ENCODE measurements at regions not wholly inside any gene's neighbourhood (a gene's known extent, or its start where the extent isn't known, plus 50 kb on each side); places are given as distances from the start of the nearest gene placed in this dataset.
A peak's percentile ranks its signal among the peaks of the same experiment; 100 is the strongest.

- TF ChIP-seq CTCF (IDR thresholded peaks at IDR 0.05) (no peak), POLR2A (IDR thresholded peaks at IDR 0.05) (no peak), EP300 (IDR thresholded peaks at IDR 0.05) (no peak), POLR2AphosphoS5 (IDR thresholded peaks at IDR 0.05) (no peak)
- WGBS, 5 donors: 82 to 91% (median 88%) methylated on average over 9 to 13 of the region's 13 CpGs
- Histone ChIP-seq H3K4me1 (no peaks in the 10 kb centered on the region), H3K9me3 (peaks cover 0 to 15% (median 7%) of the 10 kb centered on the region in 4 donors), H3K27ac (peak overlapping the region in 1 of 5 donors; percentile 0), H3K4me3 (no peak overlapping the region), H3K36me3 (no peaks in the 10 kb centered on the region), H3K27me3 (no peaks in the 10 kb centered on the region)
- intact Hi-C loops (cut with DNase I; ENCODE audit: low total_unique reads): no loop called here
- no peak for DNase-seq
Measured at GRCh38 chr6:169034516-169035167, 219.0 kb downstream of the THBS2 start.

GRCh38 chr6:169029861-169030260, 223.8 kb downstream of the THBS2 start:
- Histone ChIP-seq H3K27ac (no peak overlapping the region), H3K9me3 (no peaks in the 10 kb centered on the region), H3K4me3 (no peak overlapping the region), H3K27me3 (no peaks in the 10 kb centered on the region), H3K36me3 (no peaks in the 10 kb centered on the region), H3K4me1 (no peaks in the 10 kb centered on the region)
- TF ChIP-seq POLR2A (IDR thresholded peaks at IDR 0.05) (no peak), POLR2AphosphoS5 (IDR thresholded peaks at IDR 0.05) (no peak), EP300 (IDR thresholded peaks at IDR 0.05) (no peak), CTCF (IDR thresholded peaks at IDR 0.05) (no peak)
- intact Hi-C loops (cut with DNase I; ENCODE audit: low total_unique reads): no loop called here
- 49 to 60% (median 58%) methylated on average over 4 of the region's 4 CpGs for WGBS, 5 donors
- DNase-seq: no peak

- Histone ChIP-seq H3K4me1 (no peaks in the 10 kb centered on the region), H3K27me3 (no peaks in the 10 kb centered on the region), H3K9me3 (peaks cover 0 to 6% (median 0%) of the 10 kb centered on the region in 4 donors), H3K27ac (no peak overlapping the region), H3K36me3 (no peaks in the 10 kb centered on the region), H3K4me3 (no peak overlapping the region)
- DNase-seq: no peak
- TF ChIP-seq EP300 (IDR thresholded peaks at IDR 0.05): no peak
- no peak for TF ChIP-seq POLR2AphosphoS5 (IDR thresholded peaks at IDR 0.05)
- TF ChIP-seq CTCF (IDR thresholded peaks at IDR 0.05): no peak
- no peak for TF ChIP-seq POLR2A (IDR thresholded peaks at IDR 0.05)
- 84 to 93% (median 89%) methylated on average over 3 of the region's 3 CpGs for WGBS, 5 donors
- intact Hi-C loops (cut with DNase I; ENCODE audit: low total_unique reads): no loop called here
Measured at GRCh38 chr6:169028343-169028742, 225.3 kb downstream of the THBS2 start.

- Histone ChIP-seq H3K27me3 (no peaks in the 10 kb centered on the region), H3K4me3 (no peak overlapping the region), H3K27ac (no peak overlapping the region), H3K36me3 (no peaks in the 10 kb centered on the region), H3K9me3 (peaks cover 0 to 6% (median 0%) of the 10 kb centered on the region in 4 donors), H3K4me1 (no peaks in the 10 kb centered on the region)
- 63 to 85% (median 74%) methylated on average over 5 of the region's 5 CpGs for WGBS, 5 donors
- no peak for DNase-seq
- TF ChIP-seq CTCF (IDR thresholded peaks at IDR 0.05): no peak
- no peak for TF ChIP-seq POLR2AphosphoS5 (IDR thresholded peaks at IDR 0.05)
- no peak for TF ChIP-seq EP300 (IDR thresholded peaks at IDR 0.05)
- no peak for TF ChIP-seq POLR2A (IDR thresholded peaks at IDR 0.05)
- intact Hi-C loops (cut with DNase I; ENCODE audit: low total_unique reads): no loop called here
Measured at GRCh38 chr6:169026175-169026574, 227.5 kb downstream of the THBS2 start.

All from stomach (tissue), 8 donors.